Gastrocnemius medialis (tissue), 4 donors: ENCODE measurements at regions not wholly inside any gene's neighbourhood (a gene's known extent, or its start where the extent isn't known, plus 50 kb on each side); places are given as distances from the start of the nearest gene placed in this dataset.

Experiments used
- ATAC-seq, 2 donors: fragments of 150-250 bp; one replicate each; pipeline ENCODE4 v1.9.1; 2016
- DNase-seq, 2 donors: peaks; one replicate each; pipeline ENCODE4 v3.0.0-alpha.2; 2019
- H3K27ac ChIP-seq, 4 donors: fragments of 200-600 bp; sonication (generic); 1 replicate in 1 of 4; 2 replicates in 3 of 4; pipeline ENCODE4 v1.5.1; 2016 to 2018; ENCODE audit warnings: mild to moderate bottlenecking in 2 of 4, moderate library complexity in 1 of 4
- H3K27me3 ChIP-seq, 3 donors: fragments of 200-600 bp; sonication (generic) in 2 of 3; 1 replicate in 1 of 3; 2 replicates in 2 of 3; pipeline versions ENCODE4 v1.5.1 to v1.6.0; 2016 to 2019; ENCODE audit warnings: mild to moderate bottlenecking in 1 of 3, moderate library complexity in 1 of 3
- H3K36me3 ChIP-seq, 2 donors: fragments of 200-600 bp; sonication (generic) in 1 of 2; one replicate each; pipeline ENCODE4 v1.5.1; 2017 to 2018
- H3K4me1 ChIP-seq, 2 donors: fragments of 200-600 bp; sonication (generic) in 1 of 2; one replicate each; pipeline ENCODE4 v1.5.1; 2016 to 2017; ENCODE audit warnings: mild to moderate bottlenecking in 2 of 2
- H3K4me3 ChIP-seq, 4 donors: fragments of 200-600 bp; sonication (generic) in 3 of 4; 1 replicate in 1 of 4; 2 replicates in 3 of 4; pipeline ENCODE4 v1.5.1; 2016 to 2019; ENCODE audit warnings: mild to moderate bottlenecking in 2 of 4
- H3K9me3 ChIP-seq, 3 donors: fragments of 200-600 bp; sonication (generic) in 2 of 3; 1 replicate in 1 of 3; 2 replicates in 2 of 3; pipeline ENCODE4 v1.5.1; 2016 to 2019
- CTCF ChIP-seq, 5 experiments: fragments of 450-650 bp in 3 of 5; fragments of 200-600 bp in 2 of 5; sonication (generic) in 2 of 5; IDR thresholded peaks in 4 of 5; conservative IDR thresholded peaks in 1 of 5; 1 replicate in 4 of 5; 2 replicates in 1 of 5; pipeline ENCODE4 v1.5.1; 2016 to 2019; ENCODE audit warnings: antibody characterized with exemption in 5 of 5, mild to moderate bottlenecking in 3 of 5, moderate library complexity in 3 of 5
- POLR2A ChIP-seq, 2 donors: fragments of 450-650 bp; IDR thresholded peaks; one replicate each; pipeline ENCODE4 v1.6.1; 2017; ENCODE audit warnings: antibody characterized with exemption in 2 of 2, mild to moderate bottlenecking in 2 of 2, moderate library complexity in 2 of 2
- in situ Hi-C, 4 donors: fragments of 200-750 bp; cut with MboI; loops; one replicate each; pipeline versions ENCODE4 v1.15.0 to v1.8.0; 2017; ENCODE audit warnings: low sequenced_read_pairs in 4 of 4
- intact Hi-C: fragments of 100-400 bp; cut with DNase I; formaldehyde crosslinking; loops from one replicate; pipeline ENCODE4 v1.15.1; 2023; ENCODE audit warnings: low total_unique reads

- ATAC-seq, result no peak
- Histone ChIP-seq H3K27me3 (no peaks in the 10 kb centered on the region), H3K27ac (no peak overlapping the region), H3K4me1 (no peaks in the 10 kb centered on the region), H3K36me3 (no peaks in the 10 kb centered on the region), H3K4me3 (no peak overlapping the region), H3K9me3 (no peaks in the 10 kb centered on the region)
- TF ChIP-seq CTCF (IDR thresholded peaks at IDR 0.05 in 4 of 5, conservative IDR thresholded peaks at IDR 0.05 in 1 of 5) (no peak), POLR2A (IDR thresholded peaks at IDR 0.05) (no peak)
- in situ Hi-C loops, result no loop called here
- intact Hi-C loops, result no loop called here
- no peak for DNase-seq
Measured at GRCh38 chr12:73158341-73158740, 886.2 kb downstream of the TRHDE start.

GRCh38 chr12:73159954-73160353 is 887.8 kb downstream of the TRHDE start:
- H3K27ac ChIP-seq, result no peak overlapping the region
- no peak overlapping the region for H3K4me3 ChIP-seq
- intact Hi-C loops, result no loop called here
- TF ChIP-seq POLR2A (IDR thresholded peaks at IDR 0.05) (no peak), CTCF (IDR thresholded peaks at IDR 0.05 in 4 of 5, conservative IDR thresholded peaks at IDR 0.05 in 1 of 5) (no peak)
- ATAC-seq, result no peak
- DNase-seq, result no peak
- no peaks in the 10 kb centered on the region for H3K36me3 ChIP-seq
- no peaks in the 10 kb centered on the region for H3K27me3 ChIP-seq
- in situ Hi-C loops, result no loop called here
- no peaks in the 10 kb centered on the region for H3K9me3 ChIP-seq
- H3K4me1 ChIP-seq, result no peaks in the 10 kb centered on the region

- ATAC-seq (no peak), DNase-seq (no peak)
- Histone ChIP-seq H3K4me1 (no peaks in the 10 kb centered on the region), H3K27ac (no peak overlapping the region), H3K9me3 (no peaks in the 10 kb centered on the region), H3K27me3 (no peaks in the 10 kb centered on the region), H3K4me3 (no peak overlapping the region), H3K36me3 (no peaks in the 10 kb centered on the region)
- TF ChIP-seq POLR2A (IDR thresholded peaks at IDR 0.05), result no peak
- no peak for TF ChIP-seq CTCF (IDR thresholded peaks at IDR 0.05 in 4 of 5, conservative IDR thresholded peaks at IDR 0.05 in 1 of 5)
- in situ Hi-C loops, result no loop called here
- intact Hi-C loops, result no loop called here
Measured at GRCh38 chr12:73161970-73162369, 889.8 kb downstream of the TRHDE start.

GRCh38 chr12:73180734-73181133 is 908.6 kb downstream of the TRHDE start:
- DNase-seq, result no peak
- no peak for TF ChIP-seq CTCF (IDR thresholded peaks at IDR 0.05 in 4 of 5, conservative IDR thresholded peaks at IDR 0.05 in 1 of 5)
- TF ChIP-seq POLR2A (IDR thresholded peaks at IDR 0.05), result no peak
- H3K4me1 ChIP-seq, result no peaks in the 10 kb centered on the region
- no peak for ATAC-seq
- no peak overlapping the region for H3K27ac ChIP-seq
- H3K27me3 ChIP-seq, result no peaks in the 10 kb centered on the region
- no peak overlapping the region for H3K4me3 ChIP-seq
- H3K9me3 ChIP-seq, result peaks cover 0 to 3% (median 0%) of the 10 kb centered on the region in 3 donors
- in situ Hi-C loops (no loop called here), intact Hi-C loops (no loop called here)
- H3K36me3 ChIP-seq, result no peaks in the 10 kb centered on the region

GRCh38 chr12:73181244-73181643 is 909.1 kb downstream of the TRHDE start:
- H3K27me3 ChIP-seq, result no peaks in the 10 kb centered on the region
- intact Hi-C loops (no loop called here), in situ Hi-C loops (no loop called here)
- no peaks in the 10 kb centered on the region for H3K36me3 ChIP-seq
- DNase-seq, result no peak
- TF ChIP-seq CTCF (IDR thresholded peaks at IDR 0.05 in 4 of 5, conservative IDR thresholded peaks at IDR 0.05 in 1 of 5), result no peak
- TF ChIP-seq POLR2A (IDR thresholded peaks at IDR 0.05), result no peak
- no peak overlapping the region for H3K27ac ChIP-seq
- H3K4me3 ChIP-seq, result no peak overlapping the region
- no peaks in the 10 kb centered on the region for H3K4me1 ChIP-seq
- ATAC-seq, result no peak
- peaks cover 0 to 3% (median 0%) of the 10 kb centered on the region in 3 donors for H3K9me3 ChIP-seq
